PC-3 (cell line): ENCODE measurements at regions not wholly inside any gene's neighbourhood (a gene's known extent, or its start where the extent isn't known, plus 50 kb on each side); places are given as distances from the start of the nearest gene placed in this dataset.

ENCODE experiments used
- ATAC-seq: fragments of 200-7000 bp; cut with Tn5 transposase; 2 replicates; pipeline ENCODE4 v1.9.1; 2020; ENCODE audit warnings: mild to moderate bottlenecking, moderate library complexity
- BruUV-seq: library from RNA; stranded (reverse); fragments of 400-500 nt; replicated peaks from 2 replicates; lab custom pipeline; 2021; lab: Mats Ljungman, UMichigan
- CTCF ChIA-PET: fragments of 300-600 bp; sonication (Branson Sonifier 250); formaldehyde crosslinking; loops from one replicate; lab custom pipeline; 2022; ENCODE audit warnings: antibody characterized with exemption; lab: Charles Lee
- POLR2A ChIA-PET: fragments of 300-600 bp; sonication (Branson Sonifier 250); formaldehyde crosslinking; loops from one replicate; lab custom pipeline; 2022; ENCODE audit warnings: antibody characterized with exemption; ENCODE audit not compliant: unreplicated experiment; lab: Charles Lee
- DNase-seq: peaks from one replicate; pipeline ENCODE4 v3.0.0-alpha.2; 2015
- H2AFZ ChIP-seq: fragments of 300-600 bp; sonication (generic); 2 replicates; pipeline ENCODE4 v1.6.0; 2016; ENCODE audit warnings: antibody characterized with exemption, low read length
- H3F3A ChIP-seq: fragments of 300-600 bp; sonication (generic); one replicate; pipeline ENCODE4 v1.6.0; 2017; ENCODE audit warnings: antibody characterized with exemption, low read length, control low read depth, mild to moderate bottlenecking; ENCODE audit not compliant: unreplicated experiment
- H3K27ac ChIP-seq: fragments of 300-600 bp; sonication (generic); 2 replicates; pipeline ENCODE4 v1.5.1; 2016; ENCODE audit warnings: mild to moderate bottlenecking, low read length
- H3K27me3 ChIP-seq: fragments of 300-600 bp; sonication (generic); 2 replicates; pipeline ENCODE4 v1.6.1; 2016; ENCODE audit warnings: low read length, mixed read lengths
- H3K36me3 ChIP-seq: fragments of 300-600 bp; sonication (generic); 2 replicates; pipeline ENCODE4 v1.6.1; 2016; ENCODE audit warnings: low read depth, mixed run types, low read length, mixed read lengths
- H3K4me1 ChIP-seq: fragments of 300-600 bp; sonication (generic); 2 replicates; pipeline ENCODE4 v1.5.1; 2016; ENCODE audit warnings: low read length; ENCODE audit not compliant: insufficient read depth
- H3K4me2 ChIP-seq: fragments of 300-600 bp; sonication (generic); 2 replicates; pipeline ENCODE4 v1.6.0; 2016; ENCODE audit warnings: low read length
- H3K4me3 ChIP-seq: fragments of 300-600 bp; sonication (generic); 2 replicates; pipeline ENCODE4 v1.5.1; 2016; ENCODE audit warnings: mild to moderate bottlenecking, low read length, mixed read lengths
- H3K79me2 ChIP-seq: fragments of 300-600 bp; sonication (generic); 2 replicates; pipeline ENCODE4 v1.6.1; 2017; ENCODE audit warnings: low read length, mixed read lengths
- H3K9ac ChIP-seq: fragments of 300-600 bp; sonication (generic); 2 replicates; pipeline ENCODE4 v1.6.0; 2016; ENCODE audit warnings: mild to moderate bottlenecking, low read length
- H3K9me2 ChIP-seq: fragments of 300-600 bp; sonication (generic); replicated peaks from 2 replicates; pipeline ENCODE4 v1.6.1; 2016; ENCODE audit warnings: mixed run types, low read length, mixed read lengths
- H3K9me3 ChIP-seq: fragments of 300-600 bp; sonication (generic); 2 replicates; pipeline ENCODE4 v1.6.1; 2016; ENCODE audit warnings: low read length, mixed read lengths
- H4K20me1 ChIP-seq: fragments of 300-600 bp; sonication (generic); 2 replicates; pipeline ENCODE4 v1.6.1; 2016; ENCODE audit warnings: low read length, mixed read lengths
- CTCF ChIP-seq: fragments of 300-600 bp; sonication (generic); conservative IDR thresholded peaks from 2 replicates; pipeline ENCODE4 v1.5.1; 2017; ENCODE audit warnings: antibody characterized with exemption, low read depth, mild to moderate bottlenecking, low read length
- EZH2 ChIP-seq: fragments of 300-600 bp; sonication (generic); IDR thresholded peaks from one replicate; pipeline ENCODE4 v1.6.1; 2017; ENCODE audit warnings: antibody characterized with exemption, mild to moderate bottlenecking, low read length; ENCODE audit not compliant: unreplicated experiment
- EZH2phosphoT487 ChIP-seq: fragments of 300-600 bp; sonication (generic); IDR thresholded peaks from 2 replicates; pipeline ENCODE4 v1.6.1; 2018; ENCODE audit warnings: mild to moderate bottlenecking, antibody characterized with exemption, low read length, borderline replicate concordance
- intact Hi-C: fragments of 100-400 bp; cut with micrococcal nuclease; formaldehyde crosslinking; loops from 2 replicates; pipeline ENCODE4 v1.9.0; 2023

GRCh38 chr9:29001006-29001405, 1427.7 kb upstream of the C9orf72 start:
- no peak overlapping the region for H3K4me2 ChIP-seq
- no peaks in the 10 kb centered on the region for H3F3A ChIP-seq
- H3K9me2 ChIP-seq = no peaks in the 10 kb centered on the region
- no peak overlapping the region for H3K27ac ChIP-seq
- no TSS peak for BruUV-seq
- peaks cover 24% of the 10 kb centered on the region for H3K4me1 ChIP-seq
- no peak overlapping the region for H3K4me3 ChIP-seq
- no peaks in the 10 kb centered on the region for H4K20me1 ChIP-seq
- ATAC-seq (no peak), DNase-seq (no peak)
- intact Hi-C loops = loop anchor here (10.0 kb wide), 1 partner anchor 226 kb away; no protein-coding TSS in a partner anchor
- H3K79me2 ChIP-seq = no peaks in the 10 kb centered on the region
- ChIA-PET POLR2A (no interaction called here), CTCF (no interaction called here)
- no peak for TF ChIP-seq CTCF
- TF ChIP-seq EZH2 = no peak
- TF ChIP-seq EZH2phosphoT487 = no peak
- H3K9ac ChIP-seq = no peak overlapping the region
- H2AFZ ChIP-seq = no peak overlapping the region
- no peaks in the 10 kb centered on the region for H3K36me3 ChIP-seq
- H3K9me3 ChIP-seq = no peaks in the 10 kb centered on the region
- H3K27me3 ChIP-seq = no peaks in the 10 kb centered on the region

DNA sequence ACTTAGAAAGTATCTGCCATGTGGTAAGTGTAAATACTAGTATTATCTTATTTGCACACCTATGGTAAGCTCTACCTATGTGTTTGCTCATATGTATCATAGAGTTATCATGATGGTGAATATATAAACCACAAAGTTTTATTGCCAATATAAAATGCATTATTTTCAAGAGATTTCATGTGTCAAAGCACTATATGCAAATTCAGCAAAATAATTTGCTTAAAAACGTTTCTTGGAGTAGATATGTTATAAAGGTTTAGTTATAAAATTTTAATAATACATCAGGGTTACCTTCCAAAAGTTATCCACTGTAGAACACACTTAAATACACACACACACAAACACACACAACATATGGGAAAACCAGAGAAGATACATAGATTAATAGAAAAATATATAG, 1431.7 kb upstream of the C9orf72 start:
- no peak for DNase-seq
- Histone ChIP-seq H3K36me3 (no peaks in the 10 kb centered on the region), H3K4me2 (no peak overlapping the region), H3K4me3 (no peak overlapping the region), H3K27me3 (no peaks in the 10 kb centered on the region), H3F3A (no peaks in the 10 kb centered on the region), H3K9me3 (no peaks in the 10 kb centered on the region), H3K9ac (no peak overlapping the region), H3K4me1 (peaks cover 23% of the 10 kb centered on the region), H3K27ac (no peak overlapping the region), H4K20me1 (no peaks in the 10 kb centered on the region), H2AFZ (no peak overlapping the region), H3K79me2 (no peaks in the 10 kb centered on the region), H3K9me2 (no peaks in the 10 kb centered on the region)
- ATAC-seq = no peak
- POLR2A ChIA-PET = no interaction called here
- BruUV-seq = no TSS peak
- TF ChIP-seq EZH2phosphoT487 = no peak
- no peak for TF ChIP-seq CTCF
- no peak for TF ChIP-seq EZH2
- CTCF ChIA-PET = no interaction called here
- intact Hi-C loops = loop anchor here (10.0 kb wide), 1 partner anchor 230 kb away; no protein-coding TSS in a partner anchor

DNA sequence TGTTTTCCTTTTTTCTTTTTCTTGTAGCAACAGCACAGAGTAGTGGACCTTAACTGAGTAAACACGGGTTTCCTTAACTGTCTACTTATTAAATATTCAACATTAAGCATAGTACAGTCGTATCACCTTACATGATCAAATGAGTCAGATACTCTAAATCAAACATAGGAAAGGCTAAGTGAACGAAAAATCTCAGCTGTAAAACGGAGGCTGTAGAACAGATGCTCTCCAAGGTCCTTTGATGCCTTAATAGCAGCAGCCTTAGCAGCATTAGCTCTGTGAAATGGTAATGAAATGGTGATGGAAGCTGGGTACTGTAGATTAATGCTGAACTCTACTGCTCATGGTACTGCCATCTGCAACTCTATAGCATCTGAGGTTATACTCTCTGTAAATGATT, 1433.3 kb upstream of the C9orf72 start:
- no TSS peak for BruUV-seq
- H2AFZ ChIP-seq = no peak overlapping the region
- H3K4me1 ChIP-seq = peaks cover 10% of the 10 kb centered on the region
- H3K9me3 ChIP-seq = no peaks in the 10 kb centered on the region
- no peak overlapping the region for H3K27ac ChIP-seq
- no peaks in the 10 kb centered on the region for H3K27me3 ChIP-seq
- no peak overlapping the region for H3K4me3 ChIP-seq
- DNase-seq (peak; percentile 72), ATAC-seq (peak; percentile 99)
- no peak overlapping the region for H3K9ac ChIP-seq
- intact Hi-C loops = loop anchor here (10.0 kb wide), 1 partner anchor 232 kb away; no protein-coding TSS in a partner anchor
- ChIA-PET POLR2A (no interaction called here), CTCF (interaction anchor here (0.6 kb wide), 1 partner anchor 232 kb away, joined by 5 read pairs; no protein-coding TSS in a partner anchor)
- no peaks in the 10 kb centered on the region for H3F3A ChIP-seq
- TF ChIP-seq EZH2 (no peak), CTCF (no peak), EZH2phosphoT487 (no peak)
- H3K79me2 ChIP-seq = no peaks in the 10 kb centered on the region
- H3K9me2 ChIP-seq = no peaks in the 10 kb centered on the region
- H3K4me2 ChIP-seq = peak overlapping the region; percentile 60
- no peaks in the 10 kb centered on the region for H3K36me3 ChIP-seq
- H4K20me1 ChIP-seq = no peaks in the 10 kb centered on the region
